ENCODE measurements at regions not wholly inside any gene's neighbourhood (a gene's known extent, or its start where the extent isn't known, plus 50 kb on each side); places are given as distances from the start of the nearest gene placed in this dataset.

GRCh38 chr6:208364-208763, 83.9 kb upstream of the DUSP22 start:
- DNase-seq (no peak), ATAC-seq (ENCODE audit: low read depth) (no peak)
- no peak overlapping the region for H3K4me3 Mint-ChIP-seq
- peaks cover 2% of the 10 kb centered on the region for H3K36me3 Mint-ChIP-seq
- POLR2A ChIA-PET: no interaction called here
- no peaks in the 10 kb centered on the region for H3K9me3 Mint-ChIP-seq
- H3K4me1 Mint-ChIP-seq: peaks cover 14% of the 10 kb centered on the region
- H3K27me3 Mint-ChIP-seq: peaks cover 8% of the 10 kb centered on the region
- H3K27ac Mint-ChIP-seq: no peak overlapping the region

GRCh38 chr6:208938-209337, 83.3 kb upstream of the DUSP22 start:
- POLR2A ChIA-PET: no interaction called here
- Mint-ChIP-seq H3K4me1 (peaks cover 14% of the 10 kb centered on the region), H3K36me3 (peaks cover 4% of the 10 kb centered on the region), H3K9me3 (peaks cover 2% of the 10 kb centered on the region), H3K4me3 (no peak overlapping the region), H3K27me3 (peaks cover 7% of the 10 kb centered on the region), H3K27ac (no peak overlapping the region)
- no peak for ATAC-seq (ENCODE audit: low read depth)
- DNase-seq: no peak

- Mint-ChIP-seq H3K27ac (peak overlapping the region; percentile 37), H3K27me3 (peaks cover 7% of the 10 kb centered on the region), H3K4me1 (peaks cover 14% of the 10 kb centered on the region), H3K4me3 (peak overlapping the region; percentile 46), H3K9me3 (peaks cover 6% of the 10 kb centered on the region), H3K36me3 (peaks cover 4% of the 10 kb centered on the region)
- DNase-seq (no peak), ATAC-seq (ENCODE audit: low read depth) (no peak)
- POLR2A ChIA-PET: no interaction called here
Measured at GRCh38 chr6:209432-210103, 82.7 kb upstream of the DUSP22 start.

- H3K9me3 Mint-ChIP-seq: peaks cover 8% of the 10 kb centered on the region
- ATAC-seq (ENCODE audit: low read depth) (no peak), DNase-seq (no peak)
- H3K4me1 Mint-ChIP-seq: peaks cover 14% of the 10 kb centered on the region
- peak overlapping the region; percentile 37 for H3K27ac Mint-ChIP-seq
- POLR2A ChIA-PET: no interaction called here
- no peak overlapping the region for H3K4me3 Mint-ChIP-seq
- H3K36me3 Mint-ChIP-seq: peaks cover 5% of the 10 kb centered on the region
- H3K27me3 Mint-ChIP-seq: peaks cover 7% of the 10 kb centered on the region
Measured at GRCh38 chr6:210104-210456, 82.2 kb upstream of the DUSP22 start.

- no peak for ATAC-seq (ENCODE audit: low read depth)
- Mint-ChIP-seq H3K27me3 (peaks cover 7% of the 10 kb centered on the region), H3K9me3 (peaks cover 8% of the 10 kb centered on the region), H3K4me1 (peaks cover 18% of the 10 kb centered on the region), H3K36me3 (peaks cover 5% of the 10 kb centered on the region), H3K27ac (peak overlapping the region; percentile 53), H3K4me3 (no peak overlapping the region)
- DNase-seq: no peak
- POLR2A ChIA-PET: no interaction called here
Measured at GRCh38 chr6:210778-211374, 81.4 kb upstream of the DUSP22 start.

GRCh38 chr6:211871-212497, 80.3 kb upstream of the DUSP22 start:
- no peak overlapping the region for H3K4me3 Mint-ChIP-seq
- no peak for DNase-seq
- H3K27me3 Mint-ChIP-seq: peaks cover 7% of the 10 kb centered on the region
- no peak overlapping the region for H3K27ac Mint-ChIP-seq
- peaks cover 19% of the 10 kb centered on the region for H3K4me1 Mint-ChIP-seq
- no peak for ATAC-seq (ENCODE audit: low read depth)
- H3K36me3 Mint-ChIP-seq: peaks cover 5% of the 10 kb centered on the region
- POLR2A ChIA-PET: no interaction called here
- peaks cover 8% of the 10 kb centered on the region for H3K9me3 Mint-ChIP-seq

GRCh38 chr6:213284-213683, 79.0 kb upstream of the DUSP22 start:
- Mint-ChIP-seq H3K4me1 (peaks cover 22% of the 10 kb centered on the region), H3K36me3 (peaks cover 7% of the 10 kb centered on the region), H3K9me3 (peaks cover 8% of the 10 kb centered on the region), H3K4me3 (no peak overlapping the region), H3K27me3 (peaks cover 7% of the 10 kb centered on the region), H3K27ac (no peak overlapping the region)
- POLR2A ChIA-PET: no interaction called here
- no peak for DNase-seq
- ATAC-seq (ENCODE audit: low read depth): no peak

GRCh38 chr6:214428-214827, 77.9 kb upstream of the DUSP22 start:
- ATAC-seq (ENCODE audit: low read depth) (no peak), DNase-seq (no peak)
- no peak overlapping the region for H3K27ac Mint-ChIP-seq
- no peak overlapping the region for H3K4me3 Mint-ChIP-seq
- H3K36me3 Mint-ChIP-seq: peaks cover 7% of the 10 kb centered on the region
- peaks cover 8% of the 10 kb centered on the region for H3K9me3 Mint-ChIP-seq
- POLR2A ChIA-PET: no interaction called here
- H3K4me1 Mint-ChIP-seq: peaks cover 19% of the 10 kb centered on the region
- peaks cover 7% of the 10 kb centered on the region for H3K27me3 Mint-ChIP-seq

GRCh38 chr6:215335-216034, 76.8 kb upstream of the DUSP22 start:
- ATAC-seq (ENCODE audit: low read depth) (peak; percentile 43), DNase-seq (no peak)
- POLR2A ChIA-PET: no interaction called here
- Mint-ChIP-seq H3K4me3 (no peak overlapping the region), H3K36me3 (peaks cover 7% of the 10 kb centered on the region), H3K27me3 (peaks cover 7% of the 10 kb centered on the region), H3K4me1 (peaks cover 15% of the 10 kb centered on the region), H3K9me3 (peaks cover 8% of the 10 kb centered on the region), H3K27ac (no peak overlapping the region)

- H3K4me3 Mint-ChIP-seq: no peak overlapping the region
- peaks cover 7% of the 10 kb centered on the region for H3K36me3 Mint-ChIP-seq
- H3K9me3 Mint-ChIP-seq: peaks cover 8% of the 10 kb centered on the region
- peaks cover 2% of the 10 kb centered on the region for H3K27me3 Mint-ChIP-seq
- POLR2A ChIA-PET: interaction anchor here (0.8 kb wide), 1 partner anchor 176 kb away, joined by 3 read pairs; no protein-coding TSS in a partner anchor
- ATAC-seq (ENCODE audit: low read depth): no peak
- peak overlapping the region; percentile 34 for H3K27ac Mint-ChIP-seq
- H3K4me1 Mint-ChIP-seq: peaks cover 28% of the 10 kb centered on the region
- peak; percentile 47 for DNase-seq
Measured at GRCh38 chr6:217048-217659, 75.1 kb upstream of the DUSP22 start.

GRCh38 chr6:218153-219018, 73.9 kb upstream of the DUSP22 start:
- peaks cover 5% of the 10 kb centered on the region for H3K36me3 Mint-ChIP-seq
- H3K4me1 Mint-ChIP-seq: peaks cover 35% of the 10 kb centered on the region

GRCh38 chr6:219019-219570, 73.2 kb upstream of the DUSP22 start:
- peaks cover 6% of the 10 kb centered on the region for H3K9me3 Mint-ChIP-seq
- H3K27ac Mint-ChIP-seq: no peak overlapping the region
- DNase-seq (no peak), ATAC-seq (ENCODE audit: low read depth) (no peak)
- H3K4me1 Mint-ChIP-seq: peaks cover 37% of the 10 kb centered on the region
- no peak overlapping the region for H3K4me3 Mint-ChIP-seq
- POLR2A ChIA-PET: no interaction called here
- H3K36me3 Mint-ChIP-seq: peaks cover 3% of the 10 kb centered on the region
- H3K27me3 Mint-ChIP-seq: no peaks in the 10 kb centered on the region

More at GRCh38 chr6:218153-219018, 73.9 kb upstream of the DUSP22 start:
- ATAC-seq (ENCODE audit: low read depth) (no peak), DNase-seq (no peak)
- Mint-ChIP-seq H3K27me3 (peaks cover 2% of the 10 kb centered on the region), H3K9me3 (peaks cover 8% of the 10 kb centered on the region), H3K4me3 (no peak overlapping the region), H3K27ac (no peak overlapping the region)
- POLR2A ChIA-PET: no interaction called here
